PFSK-1 (cell line): ENCODE measurements at regions not wholly inside any gene's neighbourhood (a gene's known extent, or its start where the extent isn't known, plus 50 kb on each side); places are given as distances from the start of the nearest gene placed in this dataset.

ENCODE experiments used
- FOXP2 ChIP-seq: optimal IDR thresholded peaks from 2 replicates; pipeline ENCODE3; 2011; ENCODE audit warnings: borderline replicate concordance, control low read depth, inconsistent platforms; ENCODE audit not compliant: insufficient read depth; ENCODE audit errors: extremely low read length, extremely low read depth
- POLR2AphosphoS5 ChIP-seq: IDR thresholded peaks from 2 replicates; pipeline ENCODE4 v1.6.1; 2012; ENCODE audit warnings: low read depth, mild to moderate bottlenecking, control low read depth, low read length, moderate library complexity
- REST ChIP-seq, 2 experiments: IDR thresholded peaks; 2 replicates each; pipeline versions ENCODE4 v1.6.1 to v1.8.0; 2011 to 2012; ENCODE audit warnings: low read depth in 2 of 2, low read length in 2 of 2, control low read depth in 1 of 2, inconsistent platforms in 1 of 2, mild to moderate bottlenecking in 1 of 2, moderate library complexity in 1 of 2; ENCODE audit not compliant: insufficient read depth in 1 of 2
- SIN3A ChIP-seq: IDR thresholded peaks from 2 replicates; pipeline ENCODE4 v1.6.1; 2012; ENCODE audit warnings: mild to moderate bottlenecking, low read length, moderate library complexity, borderline replicate concordance; ENCODE audit not compliant: insufficient read depth
- TAF1 ChIP-seq: IDR thresholded peaks from 2 replicates; pipeline ENCODE4 v1.6.1; 2012; ENCODE audit warnings: low read length, control low read depth, borderline replicate concordance; ENCODE audit not compliant: insufficient read depth

- TF ChIP-seq POLR2AphosphoS5 (no peak), REST (IDR thresholded peaks at IDR 0.05; ENCODE audit: insufficient read depth in 1 of 2, low read depth in 2 of 2, low read length in 2 of 2) (no peak), TAF1 (no peak), SIN3A (no peak), FOXP2 (no peak)
Observed at GRCh38 chr5:74356009-74356695, 284.4 kb downstream of the ENC1 start.
